H1 (cell line): ENCODE measurements at regions not wholly inside any gene's neighbourhood (a gene's known extent, or its start where the extent isn't known, plus 50 kb on each side); places are given as distances from the start of the nearest gene placed in this dataset.

ENCODE experiments used
- CTBP2 ChIP-seq: IDR thresholded peaks from 2 replicates; pipeline ENCODE4 v1.7.0; 2011; ENCODE audit warnings: borderline replicate concordance, mild to moderate bottlenecking, moderate library complexity, mixed read lengths, low read length; ENCODE audit not compliant: insufficient read depth, insufficient read length
- KDM1A ChIP-seq: fragments of 200-600, 300-600 bp; sonication (generic); IDR thresholded peaks from 2 replicates; pipeline ENCODE4 v1.7.1; 2016; ENCODE audit warnings: mild to moderate bottlenecking, low read length, borderline replicate concordance
- NANOG ChIP-seq: IDR thresholded peaks from 2 replicates; pipeline ENCODE4 v1.6.1; 2011; ENCODE audit warnings: low read length, low read depth, mild to moderate bottlenecking, inconsistent platforms; ENCODE audit not compliant: insufficient read depth, poor library complexity, severe bottlenecking
- RXRA ChIP-seq: IDR thresholded peaks from 2 replicates; pipeline ENCODE4 v1.6.1; 2011; ENCODE audit warnings: low read depth, mild to moderate bottlenecking, low read length, moderate library complexity; ENCODE audit not compliant: insufficient read depth
- TEAD4 ChIP-seq: IDR thresholded peaks from 2 replicates; pipeline ENCODE4 v1.6.1; 2012; ENCODE audit warnings: low read depth, low read length, inconsistent platforms, mixed read lengths
- TF ChIP-seq, protein P1 (sequence below), 3 experiments: IDR thresholded peaks; 1 replicate in 2 of 3; 2 replicates in 1 of 3; pipeline versions ENCODE4 v1.5.1 to v1.6.1; 2011; ENCODE audit warnings: low read length in 3 of 3, mild to moderate bottlenecking in 3 of 3, inconsistent platforms in 2 of 3, low read depth in 1 of 3, moderate library complexity in 1 of 3; ENCODE audit not compliant: insufficient read depth in 1 of 3; ENCODE audit errors: control extremely low read depth in 1 of 3
- TF ChIP-seq, protein P2 (sequence below): IDR thresholded peaks from 2 replicates; pipeline ENCODE4 v1.6.1; 2011; ENCODE audit warnings: low read length, improper control_type of control experiment

DNA sequence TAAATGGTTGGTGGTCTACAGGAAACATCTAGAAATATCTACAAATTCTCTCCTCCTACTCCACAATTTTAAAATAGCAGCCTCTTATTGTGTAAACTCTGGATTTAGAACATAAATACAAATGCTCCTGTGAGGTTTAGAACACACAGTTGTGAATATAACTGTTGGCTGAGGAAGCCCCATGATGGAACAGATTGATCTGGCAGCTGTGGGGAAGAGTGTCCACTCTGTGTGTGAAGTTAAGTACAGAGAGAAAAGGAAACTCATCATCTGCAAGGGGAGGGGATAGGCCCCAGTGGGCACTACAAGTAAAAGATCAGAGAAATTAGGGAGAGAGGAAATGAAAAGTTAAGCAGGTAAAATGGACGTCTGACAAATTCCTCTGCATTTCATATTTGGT lies 422.7 kb upstream of the FSHR start (continued):
- TF ChIP-seq, protein P1, sequence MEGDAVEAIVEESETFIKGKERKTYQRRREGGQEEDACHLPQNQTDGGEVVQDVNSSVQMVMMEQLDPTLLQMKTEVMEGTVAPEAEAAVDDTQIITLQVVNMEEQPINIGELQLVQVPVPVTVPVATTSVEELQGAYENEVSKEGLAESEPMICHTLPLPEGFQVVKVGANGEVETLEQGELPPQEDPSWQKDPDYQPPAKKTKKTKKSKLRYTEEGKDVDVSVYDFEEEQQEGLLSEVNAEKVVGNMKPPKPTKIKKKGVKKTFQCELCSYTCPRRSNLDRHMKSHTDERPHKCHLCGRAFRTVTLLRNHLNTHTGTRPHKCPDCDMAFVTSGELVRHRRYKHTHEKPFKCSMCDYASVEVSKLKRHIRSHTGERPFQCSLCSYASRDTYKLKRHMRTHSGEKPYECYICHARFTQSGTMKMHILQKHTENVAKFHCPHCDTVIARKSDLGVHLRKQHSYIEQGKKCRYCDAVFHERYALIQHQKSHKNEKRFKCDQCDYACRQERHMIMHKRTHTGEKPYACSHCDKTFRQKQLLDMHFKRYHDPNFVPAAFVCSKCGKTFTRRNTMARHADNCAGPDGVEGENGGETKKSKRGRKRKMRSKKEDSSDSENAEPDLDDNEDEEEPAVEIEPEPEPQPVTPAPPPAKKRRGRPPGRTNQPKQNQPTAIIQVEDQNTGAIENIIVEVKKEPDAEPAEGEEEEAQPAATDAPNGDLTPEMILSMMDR (IDR thresholded peaks at IDR 0.05; ENCODE audit: control extremely low read depth in 1 of 3, insufficient read depth in 1 of 3, low read depth in 1 of 3, low read length in 3 of 3), result no peak
- TF ChIP-seq RXRA, result no peak
- TF ChIP-seq, protein P2, sequence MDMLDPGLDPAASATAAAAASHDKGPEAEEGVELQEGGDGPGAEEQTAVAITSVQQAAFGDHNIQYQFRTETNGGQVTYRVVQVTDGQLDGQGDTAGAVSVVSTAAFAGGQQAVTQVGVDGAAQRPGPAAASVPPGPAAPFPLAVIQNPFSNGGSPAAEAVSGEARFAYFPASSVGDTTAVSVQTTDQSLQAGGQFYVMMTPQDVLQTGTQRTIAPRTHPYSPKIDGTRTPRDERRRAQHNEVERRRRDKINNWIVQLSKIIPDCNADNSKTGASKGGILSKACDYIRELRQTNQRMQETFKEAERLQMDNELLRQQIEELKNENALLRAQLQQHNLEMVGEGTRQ, result no peak
- no peak for TF ChIP-seq NANOG
- TF ChIP-seq TEAD4, result no peak
- TF ChIP-seq KDM1A, result no peak
- no peak for TF ChIP-seq CTBP2
- TF ChIP-seq, all 59 proteins: peak for 0
